ENCODE measurements at regions not wholly inside any gene's neighbourhood (a gene's known extent, or its start where the extent isn't known, plus 50 kb on each side); places are given as distances from the start of the nearest gene placed in this dataset.
A peak's percentile ranks its signal among the peaks of the same experiment; 100 is the strongest.

DNA sequence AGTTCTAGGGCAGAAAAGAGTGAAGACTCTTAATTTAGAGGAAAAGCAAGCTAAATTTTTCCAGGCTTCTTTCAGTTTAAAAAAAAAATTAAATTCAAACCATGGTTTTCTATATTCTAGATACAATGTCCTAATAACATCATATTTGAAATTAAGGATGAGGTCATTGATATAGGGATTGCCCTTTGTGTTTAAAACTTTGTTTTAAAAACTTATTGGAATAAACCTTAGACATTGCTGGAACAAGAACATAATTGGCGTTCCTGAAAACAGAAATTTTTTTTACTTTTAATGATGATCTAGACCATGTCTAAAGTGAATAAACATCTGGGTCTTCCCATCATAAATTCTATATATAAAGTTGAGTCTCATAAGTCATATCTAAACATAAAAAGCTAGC, 859.4 kb upstream of the CHORDC1 start:
- TF ChIP-seq CTCF (IDR thresholded peaks at IDR 0.05; ENCODE audit: poor library complexity, severe bottlenecking) = no peak
- no peaks in the 10 kb centered on the region for H3K9me3 ChIP-seq (ENCODE audit: severe bottlenecking)
- peak overlapping the region; percentile 21 for H3K27ac ChIP-seq (ENCODE audit: poor library complexity, severe bottlenecking)
- no peak for ATAC-seq (ENCODE audit: low read depth)
- H3K27me3 ChIP-seq (ENCODE audit: insufficient read depth, poor library complexity, severe bottlenecking) = no peaks in the 10 kb centered on the region
- H3K4me3 ChIP-seq (ENCODE audit: severe bottlenecking) = no peak overlapping the region
- DNase-seq (ENCODE audit: low spot score) = no peak
- H3K4me1 ChIP-seq (ENCODE audit: insufficient read depth, poor library complexity, severe bottlenecking) = peaks cover 4% of the 10 kb centered on the region
- no peaks in the 10 kb centered on the region for H3K36me3 ChIP-seq (ENCODE audit: low read depth)

- H3K27ac ChIP-seq (ENCODE audit: poor library complexity, severe bottlenecking) = peak overlapping the region; percentile 21
- peak; percentile 82 for ATAC-seq (ENCODE audit: low read depth)
These were observed 858.7 kb upstream of the CHORDC1 start for GRCh38 chr11:91081440-91082043.

DNA sequence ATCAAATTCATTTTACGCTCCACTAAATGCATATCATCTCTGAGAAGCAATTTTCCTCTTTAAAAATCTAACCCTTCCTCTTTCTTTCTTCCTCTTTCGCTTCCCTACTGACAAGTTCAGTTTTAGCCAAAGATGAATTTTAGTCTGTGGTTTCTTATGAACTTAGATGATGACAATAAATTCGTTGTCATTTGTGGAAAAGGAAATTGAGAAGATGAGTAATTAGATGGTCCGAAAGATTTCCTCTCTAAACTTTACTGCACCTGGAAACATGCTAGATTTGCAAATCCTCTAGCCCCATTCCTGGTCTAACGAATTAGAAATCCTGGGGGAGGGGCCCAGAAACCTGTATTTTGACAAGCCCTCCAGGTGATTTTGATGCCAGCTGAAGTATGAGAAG, 855.4 kb upstream of the CHORDC1 start:
- TF ChIP-seq CTCF (IDR thresholded peaks at IDR 0.05; ENCODE audit: poor library complexity, severe bottlenecking) = no peak
- Histone ChIP-seq H3K27me3 (ENCODE audit: insufficient read depth, poor library complexity, severe bottlenecking) (no peaks in the 10 kb centered on the region), H3K4me3 (ENCODE audit: severe bottlenecking) (no peak overlapping the region), H3K4me1 (ENCODE audit: insufficient read depth, poor library complexity, severe bottlenecking) (peaks cover 4% of the 10 kb centered on the region), H3K27ac (ENCODE audit: poor library complexity, severe bottlenecking) (no peak overlapping the region), H3K36me3 (ENCODE audit: low read depth) (no peaks in the 10 kb centered on the region), H3K9me3 (ENCODE audit: severe bottlenecking) (no peaks in the 10 kb centered on the region)
- ATAC-seq (ENCODE audit: low read depth) (no peak), DNase-seq (ENCODE audit: low spot score) (no peak)

More at GRCh38 chr11:91081440-91082043, 858.7 kb upstream of the CHORDC1 start:
- Histone ChIP-seq H3K36me3 (ENCODE audit: low read depth) (no peaks in the 10 kb centered on the region), H3K4me1 (ENCODE audit: insufficient read depth, poor library complexity, severe bottlenecking) (peaks cover 4% of the 10 kb centered on the region), H3K27me3 (ENCODE audit: insufficient read depth, poor library complexity, severe bottlenecking) (no peaks in the 10 kb centered on the region), H3K9me3 (ENCODE audit: severe bottlenecking) (no peaks in the 10 kb centered on the region), H3K4me3 (ENCODE audit: severe bottlenecking) (no peak overlapping the region)
- TF ChIP-seq CTCF (IDR thresholded peaks at IDR 0.05; ENCODE audit: poor library complexity, severe bottlenecking) = no peak
- no peak for DNase-seq (ENCODE audit: low spot score)

DNA sequence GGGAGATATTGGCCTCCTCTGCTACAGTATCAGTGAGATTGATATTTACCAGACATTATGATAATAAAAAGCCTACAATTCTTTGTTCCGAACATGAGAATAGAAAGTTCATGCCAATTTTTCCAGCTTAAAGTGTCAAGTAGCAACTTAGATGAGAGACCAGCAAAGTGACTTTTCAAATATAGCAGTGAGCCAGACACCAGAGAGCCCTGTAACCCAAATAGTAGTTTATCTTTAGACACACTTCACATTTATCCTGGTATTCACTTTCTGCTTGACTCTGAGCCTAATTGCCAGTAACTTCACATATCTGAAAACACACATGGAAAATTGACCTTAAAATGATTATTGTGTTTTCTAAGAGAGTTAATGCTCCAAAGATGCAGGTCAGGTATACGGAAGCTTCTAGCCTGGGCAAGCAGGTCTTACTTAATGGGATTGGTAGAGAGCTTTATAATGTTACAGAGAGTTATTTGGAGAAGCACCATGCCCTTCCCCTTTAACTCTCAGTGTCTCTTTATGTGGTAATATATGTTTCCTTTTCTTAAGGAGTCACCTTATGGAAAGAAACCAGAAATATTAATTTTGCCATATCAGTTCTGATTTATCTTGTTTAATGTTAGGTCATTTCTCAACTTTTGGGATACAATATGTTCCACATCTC, 852.3 kb upstream of the CHORDC1 start:
- TF ChIP-seq CTCF (IDR thresholded peaks at IDR 0.05; ENCODE audit: poor library complexity, severe bottlenecking) = no peak
- H3K27ac ChIP-seq (ENCODE audit: poor library complexity, severe bottlenecking) = no peak overlapping the region
- no peaks in the 10 kb centered on the region for H3K4me1 ChIP-seq (ENCODE audit: insufficient read depth, poor library complexity, severe bottlenecking)
- ATAC-seq (ENCODE audit: low read depth) = no peak
- DNase-seq (ENCODE audit: low spot score) = no peak
- H3K9me3 ChIP-seq (ENCODE audit: severe bottlenecking) = no peaks in the 10 kb centered on the region
- no peaks in the 10 kb centered on the region for H3K36me3 ChIP-seq (ENCODE audit: low read depth)
- no peaks in the 10 kb centered on the region for H3K27me3 ChIP-seq (ENCODE audit: insufficient read depth, poor library complexity, severe bottlenecking)
- no peak overlapping the region for H3K4me3 ChIP-seq (ENCODE audit: severe bottlenecking)

DNA sequence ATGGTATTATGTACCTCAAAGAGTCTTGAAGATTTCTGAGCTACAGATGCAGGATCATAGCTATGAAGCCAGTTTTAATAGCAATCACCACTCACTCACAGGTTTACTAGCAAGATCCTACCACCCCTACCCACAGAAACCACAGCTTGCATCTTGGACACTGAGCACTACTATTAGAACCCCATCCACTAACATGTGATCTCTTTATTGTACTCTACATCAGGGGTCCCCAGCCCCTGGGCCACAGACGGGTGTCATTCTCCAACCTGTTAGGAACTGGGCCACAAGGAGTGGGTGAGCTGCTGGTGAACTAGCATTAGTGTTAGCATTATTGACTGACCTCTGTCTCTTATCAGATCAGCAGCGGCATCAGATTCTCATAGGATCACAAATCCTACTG, 844.8 kb upstream of the CHORDC1 start:
- no peaks in the 10 kb centered on the region for H3K27me3 ChIP-seq (ENCODE audit: insufficient read depth, poor library complexity, severe bottlenecking)
- no peak overlapping the region for H3K4me3 ChIP-seq (ENCODE audit: severe bottlenecking)
- TF ChIP-seq CTCF (IDR thresholded peaks at IDR 0.05; ENCODE audit: poor library complexity, severe bottlenecking) = no peak
- H3K36me3 ChIP-seq (ENCODE audit: low read depth) = no peaks in the 10 kb centered on the region
- ATAC-seq (ENCODE audit: low read depth) (no peak), DNase-seq (ENCODE audit: low spot score) (no peak)
- H3K9me3 ChIP-seq (ENCODE audit: severe bottlenecking) = no peaks in the 10 kb centered on the region
- H3K27ac ChIP-seq (ENCODE audit: poor library complexity, severe bottlenecking) = no peak overlapping the region
- no peaks in the 10 kb centered on the region for H3K4me1 ChIP-seq (ENCODE audit: insufficient read depth, poor library complexity, severe bottlenecking)
